Frontal cortex (tissue), 3 donors: ENCODE measurements at regions not wholly inside any gene's neighbourhood (a gene's known extent, or its start where the extent isn't known, plus 50 kb on each side); places are given as distances from the start of the nearest gene placed in this dataset.

Experiments
- DNase-seq, 2 donors: peaks; one replicate each; pipeline ENCODE4 v3.0.0; 2012; ENCODE audit warnings: low spot score in 2 of 2
- FAIRE-seq: peaks from 2 replicates; lab custom pipeline; 2012; peaks lifted over from hg19 to GRCh38; lab: Jason Lieb, UNC
- donor health status: control.
- donor health status: control.
- donor health status: control.

DNA sequence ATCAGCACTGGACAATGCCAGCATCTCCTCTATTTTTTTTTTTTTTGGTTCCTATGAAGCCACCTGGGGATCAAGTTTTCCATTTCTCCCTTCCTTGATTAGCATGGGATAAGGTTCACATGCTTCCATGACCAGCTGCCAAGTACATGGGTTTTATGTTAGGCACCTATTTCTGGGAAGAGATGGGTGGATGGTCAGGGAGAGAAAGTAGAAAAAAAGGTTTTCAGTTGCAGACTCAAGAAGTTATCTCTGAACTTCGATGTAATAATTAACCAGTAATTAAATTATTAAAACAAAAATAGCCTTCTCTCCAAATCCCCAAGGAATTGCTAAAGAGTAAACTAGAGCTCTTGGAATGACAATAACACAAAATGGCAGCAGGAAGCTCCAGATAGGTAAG, 164.9 kb upstream of the MAF start:
- DNase-seq (no peak), FAIRE-seq (no peak)

DNA sequence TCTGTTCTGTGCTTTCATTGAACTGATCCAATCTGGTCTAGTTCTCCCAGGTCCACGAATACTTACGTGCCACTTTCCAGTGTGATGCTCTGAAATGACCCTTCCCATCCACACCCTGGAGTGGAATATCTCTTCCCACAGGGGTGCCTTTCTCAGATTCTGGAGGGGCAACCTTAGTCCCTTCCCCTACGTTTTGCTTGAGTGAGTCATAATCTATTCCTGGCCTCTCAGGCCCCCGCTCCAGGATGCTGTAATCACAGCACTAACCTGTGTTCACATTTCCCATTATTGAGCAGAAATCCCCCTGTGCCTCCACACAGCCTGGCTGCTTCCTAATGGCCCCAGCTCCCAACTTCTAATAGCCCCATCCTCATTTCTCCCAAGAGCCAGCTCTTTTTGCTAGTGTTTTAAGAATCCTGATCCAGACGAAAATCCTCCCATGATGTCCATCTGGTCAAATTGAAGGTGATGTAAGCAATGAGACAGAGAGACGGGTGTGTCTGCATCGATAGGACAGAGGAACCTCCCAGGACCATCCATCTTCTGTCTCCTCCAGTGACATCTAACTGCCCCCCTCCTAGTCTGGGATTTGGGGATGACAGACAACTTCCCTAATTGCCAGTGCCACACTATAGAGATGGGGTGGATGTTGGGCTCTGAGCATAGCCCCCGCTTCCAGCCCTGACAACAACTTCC, 164.0 kb upstream of the MAF start:
- DNase-seq: no peak
- no peak for FAIRE-seq

DNA sequence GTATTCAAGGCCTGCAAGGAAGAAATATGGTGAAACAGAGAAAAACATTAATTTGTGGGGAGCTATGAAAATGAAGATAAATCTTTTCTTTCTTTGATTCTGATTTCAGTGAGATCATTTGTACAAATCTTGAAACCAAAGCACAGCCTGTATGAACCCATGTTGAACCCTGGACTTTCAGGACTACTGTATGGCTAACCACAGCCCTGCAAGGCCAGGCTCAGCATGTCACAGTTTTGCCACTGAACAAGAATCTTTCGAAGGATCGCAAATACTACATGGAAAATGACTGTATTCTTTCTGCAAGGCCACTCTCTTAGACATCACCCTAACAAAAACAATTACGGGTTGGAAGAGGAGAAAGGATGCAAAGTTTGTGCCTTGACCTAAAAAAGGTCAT, 161.7 kb upstream of the MAF start:
- DNase-seq (no peak), FAIRE-seq (no peak)

DNA sequence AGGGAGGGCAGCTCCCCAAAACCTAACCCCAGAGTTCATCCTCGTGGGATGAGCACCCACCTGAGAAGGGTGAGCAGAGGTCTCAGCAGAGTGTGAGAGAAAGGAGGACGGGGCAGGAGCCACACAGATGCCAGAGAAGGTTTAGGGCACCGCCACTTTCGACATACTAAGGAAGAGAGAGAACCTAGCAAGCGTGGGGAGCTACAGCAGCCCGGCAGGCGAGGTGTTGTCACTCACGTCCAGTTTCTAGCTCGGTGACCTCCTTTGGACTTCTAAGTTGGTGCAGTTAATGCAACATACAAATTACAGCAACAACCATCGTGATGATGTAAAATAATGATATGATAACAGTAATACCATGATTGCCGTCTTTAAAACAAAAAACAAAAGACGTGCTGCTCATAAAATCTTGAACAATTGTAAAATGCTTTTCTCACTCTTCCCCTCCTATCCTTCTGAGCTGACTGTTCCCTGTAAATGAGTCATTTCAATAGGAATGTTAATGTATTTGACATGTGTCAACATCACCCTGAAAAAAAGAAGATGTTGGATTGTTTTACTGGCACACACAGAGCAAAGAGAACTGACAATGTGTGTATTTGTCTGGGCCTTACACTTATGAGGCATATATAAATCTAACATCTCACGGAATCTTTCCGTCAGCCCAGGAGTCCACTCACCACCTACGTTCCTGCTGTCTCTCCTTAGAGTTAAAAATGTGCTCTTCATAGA, 158.2 kb upstream of the MAF start:
- FAIRE-seq (no peak), DNase-seq (no peak)

DNA sequence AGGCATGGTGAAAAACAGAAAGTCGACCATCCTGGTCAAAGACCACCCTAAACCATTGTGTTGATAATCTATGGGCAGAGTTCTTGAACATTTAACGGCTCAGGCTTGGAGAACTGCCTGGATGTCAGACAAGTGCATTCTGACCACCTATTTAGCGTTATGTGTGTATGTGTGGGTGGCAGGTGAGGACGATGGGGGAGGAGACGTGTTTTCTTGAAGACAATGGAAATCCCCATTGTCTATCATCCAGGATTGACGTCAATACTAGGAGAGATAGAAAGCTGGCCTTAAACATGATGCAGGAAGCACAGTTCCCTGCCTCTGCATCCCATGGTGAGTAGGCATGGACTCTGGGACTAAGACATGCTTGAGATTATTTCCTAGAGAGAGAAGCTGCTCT, 157.4 kb upstream of the MAF start:
- FAIRE-seq (no peak), DNase-seq (no peak)

DNA sequence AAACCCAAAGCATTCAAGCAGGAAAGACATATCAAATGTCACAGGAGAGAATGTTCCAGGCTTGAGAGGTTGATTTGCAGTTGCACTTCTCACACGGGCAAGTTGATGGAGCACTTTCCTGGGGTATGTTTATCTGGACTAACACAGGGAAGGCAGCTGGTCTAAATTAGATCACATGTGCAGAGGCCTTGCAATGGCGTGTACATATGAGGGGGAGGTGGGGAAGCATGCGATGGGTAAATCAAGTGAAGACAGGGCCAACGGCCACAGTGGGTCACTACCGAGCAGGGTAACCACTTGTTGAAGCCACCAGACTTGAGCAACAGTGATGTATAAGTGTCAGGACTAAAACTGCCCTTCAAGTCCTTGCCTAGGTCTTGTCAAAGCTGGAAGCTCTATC, 156.6 kb upstream of the MAF start:
- DNase-seq (no peak), FAIRE-seq (no peak)

DNA sequence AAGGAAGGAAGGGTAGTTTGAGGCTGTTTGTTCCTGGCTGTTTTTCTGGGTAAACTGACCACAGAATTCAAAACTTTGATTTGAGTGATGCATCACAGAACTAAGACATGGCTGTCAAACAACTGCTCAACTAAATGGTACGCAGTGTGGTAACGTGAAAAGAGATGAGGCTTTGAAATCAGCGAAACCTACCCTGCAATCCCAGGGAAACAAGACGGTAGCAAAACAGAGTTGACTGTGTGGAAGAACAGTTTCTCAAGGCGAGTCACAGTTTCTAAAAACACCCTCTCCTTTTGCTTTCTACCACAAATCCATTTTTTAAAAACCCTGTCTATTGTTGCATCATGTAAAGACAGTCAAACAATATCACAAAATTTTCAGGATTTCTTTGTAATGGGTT, 156.0 kb upstream of the MAF start:
- no peak for FAIRE-seq
- no peak for DNase-seq

DNA sequence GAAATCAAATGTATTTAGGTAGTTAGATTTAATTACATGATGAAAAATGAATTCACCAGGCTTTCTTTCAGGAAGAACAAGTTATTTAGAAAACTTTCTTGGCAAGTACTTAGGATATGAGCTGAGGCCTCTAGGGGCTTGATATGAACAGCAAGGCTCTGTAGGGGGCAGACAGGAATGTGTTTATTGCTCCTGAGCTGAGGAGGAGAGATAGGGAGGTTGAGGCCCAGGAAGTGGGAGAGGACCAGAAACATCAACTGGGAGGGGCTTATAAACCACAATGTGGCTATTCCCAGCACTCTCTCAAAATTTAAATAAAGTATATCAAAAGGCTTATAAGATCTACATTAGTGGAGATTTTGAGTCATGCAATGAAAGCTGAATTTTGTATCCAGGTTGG, 154.0 kb upstream of the MAF start:
- FAIRE-seq (no peak), DNase-seq (no peak)

DNA sequence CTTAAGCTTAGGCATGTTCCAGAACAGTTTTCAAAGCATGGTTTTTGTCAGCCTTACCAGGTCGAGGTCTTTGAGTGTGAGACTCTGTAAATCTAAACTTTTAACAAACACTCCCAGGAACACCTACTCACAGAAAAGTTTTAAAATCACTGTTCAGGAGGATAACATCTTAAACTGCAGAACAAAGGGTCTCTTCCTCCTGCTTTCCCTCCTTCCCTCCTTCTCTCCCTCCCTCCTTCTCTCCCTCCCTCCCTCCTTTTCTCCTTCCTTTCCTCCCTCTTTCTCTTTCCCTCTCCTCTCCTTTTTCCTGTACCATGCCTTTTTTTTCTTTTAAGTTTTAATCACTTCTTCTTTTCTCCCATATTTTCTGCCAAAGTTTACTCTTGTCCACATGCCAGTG, 153.5 kb upstream of the MAF start:
- no peak for FAIRE-seq
- no peak for DNase-seq

DNA sequence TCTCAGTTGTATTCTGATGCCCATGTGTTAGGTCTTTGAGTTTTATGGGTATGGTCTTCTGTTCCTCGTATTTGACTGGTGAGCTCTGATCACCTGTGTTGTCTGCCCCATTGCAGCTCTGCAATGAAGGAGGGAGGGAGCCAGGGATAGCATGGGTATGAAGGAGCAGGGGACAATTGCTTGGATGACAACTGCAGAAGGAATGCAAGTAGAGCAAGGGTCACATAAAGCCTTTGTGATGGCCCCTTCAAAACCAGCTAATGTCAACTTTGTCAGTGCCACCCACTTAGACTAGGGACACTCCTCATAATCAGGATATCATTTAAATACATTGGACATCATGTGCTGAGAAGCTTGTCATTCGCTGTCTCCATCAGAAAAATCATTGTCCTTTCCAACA, 152.7 kb upstream of the MAF start:
- FAIRE-seq: no peak
- no peak for DNase-seq

DNA sequence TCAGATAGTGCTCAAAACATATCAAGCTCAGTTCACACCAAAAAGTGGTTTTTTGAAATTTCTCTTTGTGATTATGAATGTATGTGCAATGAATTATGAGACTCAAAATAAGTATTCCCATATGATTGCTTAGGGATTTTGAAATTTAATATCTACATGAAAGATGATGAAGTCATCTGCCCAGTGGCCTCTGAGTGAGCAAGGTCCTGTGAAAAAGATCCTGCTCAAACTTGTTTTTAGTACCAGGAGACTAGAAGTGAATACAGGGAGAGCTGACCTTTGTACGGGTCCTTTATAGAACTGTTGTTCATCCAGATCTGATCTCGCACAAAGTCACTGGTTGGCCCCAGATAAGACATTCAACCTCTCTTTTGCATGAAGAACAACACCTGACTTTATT, 151.9 kb upstream of the MAF start:
- FAIRE-seq: no peak
- DNase-seq: no peak

DNA sequence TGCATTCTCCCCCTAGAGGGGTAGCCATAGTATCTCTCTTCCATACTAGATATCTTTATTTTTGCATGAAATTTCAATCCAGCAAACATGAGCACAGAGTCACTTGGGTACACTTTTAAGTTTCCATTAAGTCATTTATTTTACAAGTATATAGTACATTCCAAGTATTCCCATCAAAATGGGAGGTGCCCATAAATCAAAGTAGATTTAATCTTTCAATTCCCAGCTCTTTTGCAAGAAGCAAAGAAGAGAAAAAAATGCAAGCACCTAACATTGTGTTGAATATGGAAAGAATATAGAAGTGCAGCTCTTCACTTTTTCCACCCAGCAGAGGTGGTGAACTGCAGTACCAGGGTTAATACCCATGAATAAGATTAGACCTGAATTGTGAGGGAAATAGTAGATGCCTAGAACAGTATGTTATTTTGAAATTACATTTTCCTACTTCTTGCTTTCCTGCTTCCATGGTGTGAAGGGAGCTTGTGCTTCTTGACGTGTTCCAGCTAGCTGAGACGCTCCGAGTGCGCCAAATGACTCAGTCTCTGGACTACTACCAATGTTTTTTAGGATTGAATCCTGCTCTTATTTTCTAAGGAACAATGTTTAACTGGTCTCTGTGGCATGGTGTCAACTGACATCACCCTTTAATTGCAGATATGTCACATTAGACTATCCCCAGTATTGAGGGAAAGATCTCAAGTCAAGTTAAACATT, 151.1 kb upstream of the MAF start:
- FAIRE-seq (no peak), DNase-seq (peak in 1 of 2 donors; percentile 8)

DNA sequence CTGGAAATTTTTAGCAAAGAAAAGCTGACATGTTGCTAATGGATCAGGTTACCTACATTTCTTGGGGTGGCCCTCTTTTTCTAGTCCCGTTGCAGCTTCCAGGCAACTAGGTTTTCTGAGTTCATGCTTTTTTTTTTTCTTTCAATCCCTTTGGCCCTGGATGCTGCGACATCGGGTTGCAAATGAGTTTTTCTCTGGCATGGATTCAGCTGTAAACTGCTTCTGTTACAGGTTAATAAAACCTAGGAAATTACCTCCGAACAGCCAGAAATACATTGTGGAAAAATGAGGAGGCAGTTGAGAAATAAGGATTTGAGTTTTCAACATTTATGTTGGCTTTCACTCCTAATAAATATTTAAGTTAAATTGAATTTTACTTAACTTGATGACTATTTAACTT, 149.8 kb upstream of the MAF start:
- no peak for FAIRE-seq

DNA sequence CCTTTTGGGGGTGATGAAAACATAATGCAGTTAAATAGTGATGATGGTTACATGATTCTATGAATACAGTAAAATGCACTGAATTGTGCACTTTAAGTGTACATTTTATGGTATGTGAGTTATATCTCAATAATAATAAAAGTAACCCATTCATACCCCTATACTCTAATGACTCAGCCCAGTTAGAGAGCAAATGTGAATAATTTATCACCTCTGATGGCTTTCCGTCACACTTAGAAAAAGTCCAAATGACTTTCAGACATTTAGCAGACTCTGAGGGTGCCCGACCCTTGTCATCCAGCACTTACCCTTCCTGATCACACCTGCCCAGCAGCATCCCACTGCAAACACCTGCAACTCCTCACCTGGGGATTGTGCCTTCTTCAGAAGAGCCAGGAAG, 148.1 kb upstream of the MAF start:
- DNase-seq: no peak
- FAIRE-seq: no peak

More for the DNA sequence above, 149.8 kb upstream of the MAF start:
- DNase-seq: no peak

DNA sequence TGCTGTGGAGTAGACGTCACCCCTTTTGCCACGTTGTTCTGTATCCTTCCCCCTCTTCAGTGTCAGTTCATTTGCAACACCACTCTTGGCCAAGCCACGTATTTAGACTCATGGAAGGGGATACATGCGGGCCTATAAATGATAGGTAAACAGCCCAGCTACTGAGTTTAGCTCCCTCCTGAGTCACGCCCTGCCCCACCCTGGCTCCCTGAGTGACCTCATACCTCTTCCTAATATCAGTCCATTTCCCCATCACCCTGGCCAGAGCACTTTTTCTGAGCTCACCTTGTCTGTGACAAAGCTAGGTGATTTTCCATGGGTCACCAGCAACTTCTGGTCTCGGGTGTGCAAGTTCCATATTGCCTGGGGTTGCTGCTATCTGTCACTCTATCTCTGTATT, 147.2 kb upstream of the MAF start:
- no peak for FAIRE-seq
- no peak for DNase-seq

DNA sequence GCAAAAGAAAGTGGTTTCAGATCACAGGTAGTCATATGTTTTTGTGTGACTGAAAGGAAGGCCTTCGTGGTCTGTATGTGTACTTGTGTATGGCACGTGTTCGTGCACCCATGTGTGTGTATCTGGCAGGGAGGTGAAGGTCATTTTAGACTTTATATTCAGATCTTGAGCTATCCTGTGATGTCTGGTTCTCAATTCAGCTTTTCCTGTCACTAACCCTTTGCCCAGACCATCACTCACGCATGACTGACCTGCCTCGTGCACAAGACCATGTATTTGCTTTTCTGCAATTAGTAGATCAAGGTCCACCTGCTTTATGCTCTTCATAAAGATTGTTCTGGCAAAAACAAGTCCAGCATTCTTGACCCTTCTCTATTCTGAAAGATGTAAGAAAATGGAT, 139.7 kb upstream of the MAF start:
- DNase-seq (no peak), FAIRE-seq (no peak)

DNA sequence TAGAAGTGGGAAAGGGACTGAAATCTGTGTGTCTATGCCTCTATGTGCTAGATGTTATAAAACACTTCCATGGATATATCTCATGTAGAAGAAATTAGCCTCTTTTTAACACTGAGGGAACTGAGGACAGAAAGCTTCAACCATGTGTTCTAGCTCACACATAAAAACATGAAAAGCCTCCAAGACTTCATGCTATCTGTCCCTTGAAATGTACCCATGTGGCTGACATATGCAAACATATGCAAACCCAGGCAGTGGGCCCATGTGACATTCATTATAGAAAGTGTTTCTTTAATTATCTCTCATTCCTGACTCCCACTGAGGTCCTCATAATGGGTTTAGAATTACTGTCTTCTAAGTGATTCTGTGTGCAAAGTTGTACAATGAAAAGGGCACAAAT, 134.7 kb upstream of the MAF start:
- no peak for DNase-seq
- no peak for FAIRE-seq

DNA sequence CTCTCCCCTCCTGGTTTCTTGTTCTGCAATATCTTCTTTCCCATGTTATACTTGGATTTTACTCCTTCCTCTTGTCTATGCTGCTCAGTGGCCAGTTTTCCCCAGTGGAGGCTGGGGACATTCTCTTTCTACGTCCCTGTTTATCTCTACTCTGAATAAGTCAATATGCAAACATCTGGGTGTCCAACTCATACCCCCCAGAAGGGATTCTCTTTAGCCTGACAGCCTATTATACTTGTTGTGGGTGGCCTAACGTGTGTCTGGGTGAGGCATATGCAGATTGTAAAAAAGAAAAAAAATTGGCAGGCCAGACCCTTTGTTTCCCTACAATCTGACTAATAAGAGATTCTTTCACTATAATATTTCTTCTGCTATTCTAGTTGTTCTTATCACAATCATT, 134.2 kb upstream of the MAF start:
- no peak for FAIRE-seq
- DNase-seq: no peak

DNA sequence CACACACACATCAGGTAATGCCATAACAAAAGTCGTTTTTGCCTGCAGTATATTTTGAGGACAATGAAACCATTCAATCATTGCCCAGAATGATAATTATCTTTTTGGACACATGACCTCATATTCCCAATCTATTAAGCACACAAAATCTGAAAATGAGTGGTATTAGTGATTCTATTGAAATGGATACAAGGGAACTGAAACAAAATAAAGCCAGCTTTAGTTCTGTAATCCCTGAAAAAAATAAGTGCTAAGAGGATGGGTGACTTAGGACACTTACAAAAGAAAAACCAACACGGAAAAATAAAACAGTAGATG, 128.3 kb upstream of the MAF start:
- DNase-seq: no peak
- no peak for FAIRE-seq

DNA sequence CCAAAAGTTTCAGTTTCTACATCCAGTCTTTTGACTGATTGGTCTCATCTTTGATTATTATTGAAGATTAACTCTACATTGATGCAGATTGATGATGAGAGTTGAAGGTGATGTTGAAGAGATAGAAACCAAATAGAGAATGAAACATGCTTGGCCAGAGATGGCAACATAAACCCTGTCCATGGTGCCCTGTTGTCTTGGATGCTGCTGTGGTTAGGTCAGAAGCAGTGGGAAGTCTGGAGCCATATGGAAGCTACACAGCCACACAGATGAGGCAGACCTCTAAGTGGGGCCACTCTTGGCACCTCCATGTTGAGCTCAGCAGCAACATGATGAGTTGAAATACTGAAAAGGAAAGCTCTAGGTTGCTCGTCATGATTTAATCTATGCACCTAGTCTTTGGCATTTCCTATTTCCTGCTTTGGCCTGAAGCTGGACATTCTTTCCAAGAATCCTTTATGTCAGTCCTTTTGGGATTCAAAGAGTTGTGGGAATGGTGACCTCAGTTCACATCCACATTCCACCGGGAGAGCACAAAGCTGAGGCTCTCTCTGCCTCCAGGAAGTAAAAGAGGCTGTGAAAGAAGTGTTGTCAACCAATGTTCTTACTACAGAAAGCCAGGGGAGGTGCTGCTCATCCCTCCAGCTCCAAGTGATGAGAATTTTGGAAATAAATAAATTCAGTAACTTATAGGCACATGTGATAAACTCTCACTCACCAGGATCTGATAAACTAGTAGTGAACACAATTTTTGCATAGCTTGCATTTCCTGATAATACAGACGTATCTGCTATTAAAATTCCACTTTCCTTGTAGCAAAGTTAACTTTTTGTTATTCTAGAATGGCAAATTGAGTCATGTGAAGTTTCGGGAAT, 127.7 kb upstream of the MAF start:
- DNase-seq (no peak), FAIRE-seq (no peak)

DNA sequence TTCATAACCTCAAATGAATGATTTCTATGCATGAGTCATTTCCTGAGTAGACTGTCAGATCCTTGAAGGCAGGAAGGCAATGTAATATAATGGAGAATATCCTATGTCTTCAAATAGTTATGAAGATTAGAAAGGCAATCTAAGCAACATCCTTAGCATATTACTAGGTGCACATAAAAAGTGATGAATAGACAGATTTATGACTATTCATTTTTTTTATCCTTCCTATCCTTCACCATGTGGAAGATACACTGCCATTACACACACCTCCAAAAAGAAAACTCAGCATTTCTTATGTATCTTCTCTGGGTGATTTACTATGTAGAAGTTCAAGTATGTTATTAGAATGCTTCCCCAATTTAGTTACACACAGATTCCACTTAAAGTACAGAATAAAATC, 126.4 kb upstream of the MAF start:
- DNase-seq (no peak), FAIRE-seq (no peak)
